GM23338 (cell line): ENCODE measurements at regions not wholly inside any gene's neighbourhood (a gene's known extent, or its start where the extent isn't known, plus 50 kb on each side); places are given as distances from the start of the nearest gene placed in this dataset.

ENCODE experiments used
- ATAC-seq: fragments of 200-7000 bp; cut with Tn5 transposase; 3 replicates; pipeline ENCODE4 v1.9.1; 2020
- DNase-seq: peaks from one replicate; pipeline ENCODE4 v3.0.0-alpha.2; 2015; ENCODE audit warnings: low spot score
- H2AFZ ChIP-seq: fragments of 200-600 bp; sonication (generic); 2 replicates; pipeline ENCODE4 v1.8.0; 2016; ENCODE audit warnings: antibody characterized with exemption, mild to moderate bottlenecking, moderate library complexity
- H3F3A ChIP-seq: fragments of 200-600 bp; sonication (generic); replicated peaks from 2 replicates; pipeline ENCODE4 v1.8.0; 2017; ENCODE audit warnings: antibody characterized with exemption, mixed run types, low read depth
- H3K27ac ChIP-seq: fragments of 200-600 bp; sonication (generic); 2 replicates; pipeline ENCODE4 v1.6.1; 2016; ENCODE audit warnings: low read depth
- H3K27me3 ChIP-seq: fragments of 200-600 bp; sonication (generic); 2 replicates; pipeline ENCODE4 v1.8.0; 2016; ENCODE audit warnings: mild to moderate bottlenecking, mixed run types, moderate library complexity; ENCODE audit not compliant: insufficient read depth
- H3K36me3 ChIP-seq: fragments of 200-600 bp; sonication (generic); 2 replicates; pipeline ENCODE4 v1.8.0; 2016; ENCODE audit warnings: mild to moderate bottlenecking; ENCODE audit not compliant: insufficient read depth
- H3K4me1 ChIP-seq: fragments of 200-600 bp; sonication (generic); 2 replicates; pipeline ENCODE4 v1.8.0; 2016; ENCODE audit warnings: mild to moderate bottlenecking, moderate library complexity; ENCODE audit not compliant: insufficient read depth
- H3K4me2 ChIP-seq: fragments of 200-600 bp; sonication (generic); 2 replicates; pipeline ENCODE4 v1.7.1; 2017; ENCODE audit warnings: mixed run types
- H3K4me3 ChIP-seq: fragments of 200-600 bp; sonication (generic); 2 replicates; pipeline ENCODE4 v1.6.1; 2016; ENCODE audit warnings: mixed run types
- H3K79me2 ChIP-seq: fragments of 200-600 bp; sonication (generic); replicated peaks from 2 replicates; pipeline ENCODE4 v1.8.0; 2017; ENCODE audit warnings: mild to moderate bottlenecking; ENCODE audit not compliant: insufficient read depth
- H3K9me2 ChIP-seq: fragments of 200-600 bp; sonication (generic); 2 replicates; pipeline ENCODE4 v1.8.0; 2017; ENCODE audit not compliant: insufficient read depth
- H4K20me1 ChIP-seq: fragments of 200-600 bp; sonication (generic); replicated peaks from 2 replicates; pipeline ENCODE4 v1.8.0; 2017; ENCODE audit warnings: mild to moderate bottlenecking; ENCODE audit not compliant: insufficient read depth
- H3K27ac Mint-ChIP-seq: 2 replicates; pipeline ENCODE4 v1.8.0; 2020; ENCODE audit warnings: inconsistent platforms, mild to moderate bottlenecking, moderate library complexity, mixed read lengths
- H3K27me3 Mint-ChIP-seq: 3 replicates; pipeline ENCODE4 v1.8.0; 2022; ENCODE audit warnings: low read depth, mild to moderate bottlenecking, moderate library complexity, mixed read lengths, inconsistent platforms; ENCODE audit not compliant: insufficient read depth, poor library complexity
- H3K36me3 Mint-ChIP-seq: 3 replicates; pipeline ENCODE4 v1.8.0; 2021; ENCODE audit warnings: low read depth, mild to moderate bottlenecking, inconsistent platforms, moderate library complexity, mixed read lengths
- H3K4me1 Mint-ChIP-seq: 3 replicates; pipeline ENCODE4 v1.8.0; 2020; ENCODE audit warnings: mild to moderate bottlenecking, inconsistent platforms, mixed read lengths
- H3K4me3 Mint-ChIP-seq: 3 replicates; pipeline ENCODE4 v1.8.0; 2021; ENCODE audit warnings: moderate library complexity, mild to moderate bottlenecking, inconsistent platforms, mixed read lengths
- H3K9me3 Mint-ChIP-seq: 3 replicates; pipeline ENCODE4 v1.8.0; 2020; ENCODE audit warnings: moderate library complexity, mild to moderate bottlenecking, inconsistent platforms, mixed read lengths
- CREB1 ChIP-seq: fragments of 250-450 bp; sonication (Bioruptor Pico); IDR thresholded peaks from 2 replicates; pipeline ENCODE4 v1.5.0; 2020; ENCODE audit warnings: low read depth, mild to moderate bottlenecking, moderate library complexity
- EZH2 ChIP-seq: fragments of 200-600 bp; sonication (generic); IDR thresholded peaks from one replicate; pipeline ENCODE4 v1.8.0; 2017; ENCODE audit warnings: antibody characterized with exemption, mild to moderate bottlenecking, low read depth; ENCODE audit not compliant: unreplicated experiment
- EZH2phosphoT487 ChIP-seq: fragments of 200-600 bp; sonication (generic); IDR thresholded peaks from one replicate; pipeline ENCODE4 v1.8.1; 2018; ENCODE audit warnings: antibody characterized with exemption; ENCODE audit not compliant: unreplicated experiment
- JUNB ChIP-seq: IDR thresholded peaks from one replicate; pipeline ENCODE4 v1.6.1; 2016; ENCODE audit warnings: antibody characterized with exemption; ENCODE audit not compliant: unreplicated experiment
- NANOG ChIP-seq: IDR thresholded peaks from 2 replicates; pipeline ENCODE4 v1.6.1; 2016; ENCODE audit warnings: antibody characterized with exemption, borderline replicate concordance
- STAT1 ChIP-seq: IDR thresholded peaks from one replicate; pipeline ENCODE4 v1.6.1; 2016; ENCODE audit warnings: antibody characterized with exemption; ENCODE audit not compliant: unreplicated experiment
- ZNF114 ChIP-seq: fragments of 250-450 bp; sonication (Bioruptor Pico); IDR thresholded peaks from 2 replicates; pipeline ENCODE4 v1.5.0; 2020; ENCODE audit warnings: mild to moderate bottlenecking, moderate library complexity
- ZNF331 ChIP-seq: fragments of 250-450 bp; sonication (Bioruptor Pico); IDR thresholded peaks from 2 replicates; pipeline ENCODE4 v1.5.0; 2020; ENCODE audit warnings: low read depth, mild to moderate bottlenecking, moderate library complexity
- TF ChIP-seq, protein P1 (sequence below), 2 experiments: fragments of 200-600 bp in 1 of 2; sonication (generic) in 1 of 2; conservative IDR thresholded peaks; 2 replicates each; pipeline versions ENCODE4 v1.5.1 to v1.6.1; 2016 to 2017; ENCODE audit warnings: antibody characterized with exemption in 2 of 2, low read depth in 2 of 2, mild to moderate bottlenecking in 2 of 2, moderate library complexity in 1 of 2
- TF ChIP-seq, protein P2 (sequence below): IDR thresholded peaks from one replicate; pipeline ENCODE4 v1.6.1; 2018; ENCODE audit warnings: antibody characterized with exemption; ENCODE audit not compliant: unreplicated experiment
- TF ChIP-seq, protein P3 (sequence below): IDR thresholded peaks from 2 replicates; pipeline ENCODE4 v1.6.1; 2016; ENCODE audit warnings: antibody characterized with exemption
- TF ChIP-seq, protein P4 (sequence below): fragments of 250-450 bp; sonication (Bioruptor Pico); IDR thresholded peaks from 2 replicates; pipeline ENCODE4 v1.5.0; 2020; ENCODE audit warnings: mild to moderate bottlenecking, moderate library complexity

DNA sequence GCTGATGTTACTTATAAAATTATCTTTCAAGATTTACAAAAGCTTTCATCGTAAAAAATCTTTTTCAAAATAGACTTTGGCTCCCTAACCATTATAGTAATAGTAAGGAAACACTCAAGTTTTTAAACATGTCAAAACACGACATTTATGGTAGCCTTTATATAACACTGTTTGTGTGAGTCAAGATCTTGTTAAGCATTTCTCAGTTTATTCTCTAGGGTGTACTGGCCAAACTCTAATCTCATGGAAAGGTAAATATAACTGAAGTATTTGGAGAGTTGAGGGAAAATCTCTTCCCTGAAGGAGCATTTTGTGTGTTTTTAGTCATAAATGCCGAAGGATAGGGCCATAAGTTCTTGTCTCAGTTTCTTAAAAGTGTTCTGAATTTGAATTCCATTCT is 790.9 kb upstream of the NCAM2 start (continued):
- TF ChIP-seq, protein P1, sequence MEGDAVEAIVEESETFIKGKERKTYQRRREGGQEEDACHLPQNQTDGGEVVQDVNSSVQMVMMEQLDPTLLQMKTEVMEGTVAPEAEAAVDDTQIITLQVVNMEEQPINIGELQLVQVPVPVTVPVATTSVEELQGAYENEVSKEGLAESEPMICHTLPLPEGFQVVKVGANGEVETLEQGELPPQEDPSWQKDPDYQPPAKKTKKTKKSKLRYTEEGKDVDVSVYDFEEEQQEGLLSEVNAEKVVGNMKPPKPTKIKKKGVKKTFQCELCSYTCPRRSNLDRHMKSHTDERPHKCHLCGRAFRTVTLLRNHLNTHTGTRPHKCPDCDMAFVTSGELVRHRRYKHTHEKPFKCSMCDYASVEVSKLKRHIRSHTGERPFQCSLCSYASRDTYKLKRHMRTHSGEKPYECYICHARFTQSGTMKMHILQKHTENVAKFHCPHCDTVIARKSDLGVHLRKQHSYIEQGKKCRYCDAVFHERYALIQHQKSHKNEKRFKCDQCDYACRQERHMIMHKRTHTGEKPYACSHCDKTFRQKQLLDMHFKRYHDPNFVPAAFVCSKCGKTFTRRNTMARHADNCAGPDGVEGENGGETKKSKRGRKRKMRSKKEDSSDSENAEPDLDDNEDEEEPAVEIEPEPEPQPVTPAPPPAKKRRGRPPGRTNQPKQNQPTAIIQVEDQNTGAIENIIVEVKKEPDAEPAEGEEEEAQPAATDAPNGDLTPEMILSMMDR (conservative IDR thresholded peaks at IDR 0.05; ENCODE audit: low read depth in 2 of 2) = no peak
- no peak for TF ChIP-seq JUNB

DNA sequence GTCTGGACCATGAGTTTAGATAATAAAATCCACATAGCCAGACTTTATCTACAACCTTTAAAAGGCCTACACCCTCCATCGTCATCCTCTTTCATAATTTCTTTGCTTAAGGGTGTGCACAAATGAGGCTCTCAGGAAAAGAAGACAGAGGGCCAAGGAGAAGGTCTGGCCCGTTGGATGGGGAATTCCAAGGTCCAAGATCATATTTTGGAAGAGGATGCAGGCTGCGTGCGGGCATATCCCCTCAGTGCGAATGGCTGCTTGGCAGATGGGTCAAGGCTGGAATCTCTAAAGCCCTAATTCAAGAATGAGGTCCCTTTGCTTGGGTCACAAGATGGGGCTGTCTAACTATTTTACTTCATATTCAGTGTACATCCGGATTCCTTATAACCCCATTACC is 782.2 kb upstream of the NCAM2 start:
- H3K36me3 ChIP-seq = 0 out of 2 replicates have a peak, but pooled peaks cover 7% of the 10 kb centered on the region
- Mint-ChIP-seq H3K9me3 (peaks cover 8% of the 10 kb centered on the region), H3K4me3 (no peak overlapping the region), H3K27me3 (peaks cover 2% of the 10 kb centered on the region), H3K36me3 (peaks cover 7% of the 10 kb centered on the region; the same call in 1 of the 3 replicates), H3K4me1 (no peaks in the 10 kb centered on the region), H3K27ac (no peak overlapping the region)
- no peaks in the 10 kb centered on the region for H3K4me1 ChIP-seq
- H3K79me2 ChIP-seq = no peaks in the 10 kb centered on the region
- H3K27me3 ChIP-seq = no peaks in the 10 kb centered on the region
- H3K27ac ChIP-seq = no peak overlapping the region
- H3K4me2 ChIP-seq = no peak overlapping the region
- H3K4me3 ChIP-seq = no peak overlapping the region
- H3F3A ChIP-seq = no peaks in the 10 kb centered on the region
- ATAC-seq = no peak
- H2AFZ ChIP-seq = no peak overlapping the region; the same call in 1 of the 2 replicates
- H3K9me2 ChIP-seq = peaks cover 11% of the 10 kb centered on the region
- no peaks in the 10 kb centered on the region for H4K20me1 ChIP-seq
- no peak for DNase-seq
- TF ChIP-seq, protein P2, sequence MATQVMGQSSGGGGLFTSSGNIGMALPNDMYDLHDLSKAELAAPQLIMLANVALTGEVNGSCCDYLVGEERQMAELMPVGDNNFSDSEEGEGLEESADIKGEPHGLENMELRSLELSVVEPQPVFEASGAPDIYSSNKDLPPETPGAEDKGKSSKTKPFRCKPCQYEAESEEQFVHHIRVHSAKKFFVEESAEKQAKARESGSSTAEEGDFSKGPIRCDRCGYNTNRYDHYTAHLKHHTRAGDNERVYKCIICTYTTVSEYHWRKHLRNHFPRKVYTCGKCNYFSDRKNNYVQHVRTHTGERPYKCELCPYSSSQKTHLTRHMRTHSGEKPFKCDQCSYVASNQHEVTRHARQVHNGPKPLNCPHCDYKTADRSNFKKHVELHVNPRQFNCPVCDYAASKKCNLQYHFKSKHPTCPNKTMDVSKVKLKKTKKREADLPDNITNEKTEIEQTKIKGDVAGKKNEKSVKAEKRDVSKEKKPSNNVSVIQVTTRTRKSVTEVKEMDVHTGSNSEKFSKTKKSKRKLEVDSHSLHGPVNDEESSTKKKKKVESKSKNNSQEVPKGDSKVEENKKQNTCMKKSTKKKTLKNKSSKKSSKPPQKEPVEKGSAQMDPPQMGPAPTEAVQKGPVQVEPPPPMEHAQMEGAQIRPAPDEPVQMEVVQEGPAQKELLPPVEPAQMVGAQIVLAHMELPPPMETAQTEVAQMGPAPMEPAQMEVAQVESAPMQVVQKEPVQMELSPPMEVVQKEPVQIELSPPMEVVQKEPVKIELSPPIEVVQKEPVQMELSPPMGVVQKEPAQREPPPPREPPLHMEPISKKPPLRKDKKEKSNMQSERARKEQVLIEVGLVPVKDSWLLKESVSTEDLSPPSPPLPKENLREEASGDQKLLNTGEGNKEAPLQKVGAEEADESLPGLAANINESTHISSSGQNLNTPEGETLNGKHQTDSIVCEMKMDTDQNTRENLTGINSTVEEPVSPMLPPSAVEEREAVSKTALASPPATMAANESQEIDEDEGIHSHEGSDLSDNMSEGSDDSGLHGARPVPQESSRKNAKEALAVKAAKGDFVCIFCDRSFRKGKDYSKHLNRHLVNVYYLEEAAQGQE = no peak
- TF ChIP-seq ZNF331 = no peak
- TF ChIP-seq, protein P3, sequence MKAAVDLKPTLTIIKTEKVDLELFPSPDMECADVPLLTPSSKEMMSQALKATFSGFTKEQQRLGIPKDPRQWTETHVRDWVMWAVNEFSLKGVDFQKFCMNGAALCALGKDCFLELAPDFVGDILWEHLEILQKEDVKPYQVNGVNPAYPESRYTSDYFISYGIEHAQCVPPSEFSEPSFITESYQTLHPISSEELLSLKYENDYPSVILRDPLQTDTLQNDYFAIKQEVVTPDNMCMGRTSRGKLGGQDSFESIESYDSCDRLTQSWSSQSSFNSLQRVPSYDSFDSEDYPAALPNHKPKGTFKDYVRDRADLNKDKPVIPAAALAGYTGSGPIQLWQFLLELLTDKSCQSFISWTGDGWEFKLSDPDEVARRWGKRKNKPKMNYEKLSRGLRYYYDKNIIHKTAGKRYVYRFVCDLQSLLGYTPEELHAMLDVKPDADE = no peak
- no peak for TF ChIP-seq NANOG
- no peak for TF ChIP-seq EZH2
- no peak for TF ChIP-seq ZNF114 (CRISPR knock-in tag)
- TF ChIP-seq STAT1 = no peak
- TF ChIP-seq, protein P4, sequence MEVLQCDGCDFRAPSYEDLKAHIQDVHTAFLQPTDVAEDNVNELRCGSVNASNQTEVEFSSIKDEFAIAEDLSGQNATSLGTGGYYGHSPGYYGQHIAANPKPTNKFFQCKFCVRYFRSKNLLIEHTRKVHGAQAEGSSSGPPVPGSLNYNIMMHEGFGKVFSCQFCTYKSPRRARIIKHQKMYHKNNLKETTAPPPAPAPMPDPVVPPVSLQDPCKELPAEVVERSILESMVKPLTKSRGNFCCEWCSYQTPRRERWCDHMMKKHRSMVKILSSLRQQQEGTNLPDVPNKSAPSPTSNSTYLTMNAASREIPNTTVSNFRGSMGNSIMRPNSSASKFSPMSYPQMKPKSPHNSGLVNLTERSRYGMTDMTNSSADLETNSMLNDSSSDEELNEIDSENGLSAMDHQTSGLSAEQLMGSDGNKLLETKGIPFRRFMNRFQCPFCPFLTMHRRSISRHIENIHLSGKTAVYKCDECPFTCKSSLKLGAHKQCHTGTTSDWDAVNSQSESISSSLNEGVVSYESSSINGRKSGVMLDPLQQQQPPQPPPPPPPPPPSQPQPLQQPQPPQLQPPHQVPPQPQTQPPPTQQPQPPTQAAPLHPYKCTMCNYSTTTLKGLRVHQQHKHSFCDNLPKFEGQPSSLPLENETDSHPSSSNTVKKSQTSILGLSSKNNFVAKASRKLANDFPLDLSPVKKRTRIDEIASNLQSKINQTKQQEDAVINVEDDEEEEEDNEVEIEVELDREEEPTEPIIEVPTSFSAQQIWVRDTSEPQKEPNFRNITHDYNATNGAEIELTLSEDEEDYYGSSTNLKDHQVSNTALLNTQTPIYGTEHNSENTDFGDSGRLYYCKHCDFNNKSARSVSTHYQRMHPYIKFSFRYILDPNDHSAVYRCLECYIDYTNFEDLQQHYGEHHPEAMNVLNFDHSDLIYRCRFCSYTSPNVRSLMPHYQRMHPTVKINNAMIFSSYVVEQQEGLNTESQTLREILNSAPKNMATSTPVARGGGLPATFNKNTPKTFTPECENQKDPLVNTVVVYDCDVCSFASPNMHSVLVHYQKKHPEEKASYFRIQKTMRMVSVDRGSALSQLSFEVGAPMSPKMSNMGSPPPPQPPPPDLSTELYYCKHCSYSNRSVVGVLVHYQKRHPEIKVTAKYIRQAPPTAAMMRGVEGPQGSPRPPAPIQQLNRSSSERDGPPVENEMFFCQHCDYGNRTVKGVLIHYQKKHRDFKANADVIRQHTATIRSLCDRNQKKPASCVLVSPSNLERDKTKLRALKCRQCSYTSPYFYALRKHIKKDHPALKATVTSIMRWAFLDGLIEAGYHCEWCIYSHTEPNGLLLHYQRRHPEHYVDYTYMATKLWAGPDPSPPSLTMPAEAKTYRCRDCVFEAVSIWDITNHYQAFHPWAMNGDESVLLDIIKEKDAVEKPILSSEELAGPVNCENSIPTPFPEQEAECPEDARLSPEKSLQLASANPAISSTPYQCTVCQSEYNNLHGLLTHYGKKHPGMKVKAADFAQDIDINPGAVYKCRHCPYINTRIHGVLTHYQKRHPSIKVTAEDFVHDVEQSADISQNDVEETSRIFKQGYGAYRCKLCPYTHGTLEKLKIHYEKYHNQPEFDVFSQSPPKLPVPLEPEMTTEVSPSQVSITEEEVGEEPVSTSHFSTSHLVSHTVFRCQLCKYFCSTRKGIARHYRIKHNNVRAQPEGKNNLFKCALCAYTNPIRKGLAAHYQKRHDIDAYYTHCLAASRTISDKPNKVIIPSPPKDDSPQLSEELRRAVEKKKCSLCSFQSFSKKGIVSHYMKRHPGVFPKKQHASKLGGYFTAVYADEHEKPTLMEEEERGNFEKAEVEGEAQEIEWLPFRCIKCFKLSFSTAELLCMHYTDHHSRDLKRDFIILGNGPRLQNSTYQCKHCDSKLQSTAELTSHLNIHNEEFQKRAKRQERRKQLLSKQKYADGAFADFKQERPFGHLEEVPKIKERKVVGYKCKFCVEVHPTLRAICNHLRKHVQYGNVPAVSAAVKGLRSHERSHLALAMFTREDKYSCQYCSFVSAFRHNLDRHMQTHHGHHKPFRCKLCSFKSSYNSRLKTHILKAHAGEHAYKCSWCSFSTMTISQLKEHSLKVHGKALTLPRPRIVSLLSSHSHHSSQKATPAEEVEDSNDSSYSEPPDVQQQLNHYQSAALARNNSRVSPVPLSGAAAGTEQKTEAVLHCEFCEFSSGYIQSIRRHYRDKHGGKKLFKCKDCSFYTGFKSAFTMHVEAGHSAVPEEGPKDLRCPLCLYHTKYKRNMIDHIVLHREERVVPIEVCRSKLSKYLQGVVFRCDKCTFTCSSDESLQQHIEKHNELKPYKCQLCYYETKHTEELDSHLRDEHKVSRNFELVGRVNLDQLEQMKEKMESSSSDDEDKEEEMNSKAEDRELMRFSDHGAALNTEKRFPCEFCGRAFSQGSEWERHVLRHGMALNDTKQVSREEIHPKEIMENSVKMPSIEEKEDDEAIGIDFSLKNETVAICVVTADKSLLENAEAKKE = no peak
- TF ChIP-seq EZH2phosphoT487 = no peak
- TF ChIP-seq CREB1 (CRISPR knock-in tag) = no peak
